Heart right ventricle (tissue), 16 donors: ENCODE measurements at regions not wholly inside any gene's neighbourhood (a gene's known extent, or its start where the extent isn't known, plus 50 kb on each side); places are given as distances from the start of the nearest gene placed in this dataset.

ENCODE experiments used
- ATAC-seq, 8 donors: fragments of 200-7000 bp; cut with Tn5 transposase; one replicate each; pipeline ENCODE4 v1.9.1; 2020; ENCODE audit warnings: mild to moderate bottlenecking in 8 of 8, moderate library complexity in 8 of 8, moderate number of reproducible peaks in 1 of 8
- DNase-seq, 2 donors: peaks; one replicate each; pipeline ENCODE4 v3.0.0-alpha.2; 2020
- H3K27ac ChIP-seq, 10 donors: fragments of 200-600 bp; sonication (generic) in 2 of 10; one replicate each; pipeline versions ENCODE4 v1.5.0 to v1.8.0; 2020 to 2022; ENCODE audit warnings: mild to moderate bottlenecking in 3 of 10
- H3K27me3 ChIP-seq, 7 donors: fragments of 200-600 bp; one replicate each; pipeline ENCODE4 v1.8.0; 2021 to 2022; ENCODE audit warnings: mild to moderate bottlenecking in 2 of 7
- H3K36me3 ChIP-seq, 9 donors: fragments of 200-600 bp; sonication (generic) in 1 of 9; one replicate each; pipeline versions ENCODE4 v1.5.0 to v1.8.0; 2020 to 2022; ENCODE audit warnings: mild to moderate bottlenecking in 2 of 9
- H3K4me1 ChIP-seq, 9 donors: fragments of 200-600 bp; sonication (generic) in 1 of 9; one replicate each; pipeline versions ENCODE4 v1.5.0 to v1.8.0; 2020 to 2022; ENCODE audit warnings: mild to moderate bottlenecking in 4 of 9
- H3K4me3 ChIP-seq, 10 donors: fragments of 200-600 bp; sonication (generic) in 2 of 10; one replicate each; pipeline versions ENCODE4 v1.5.0 to v1.8.0; 2020 to 2022; ENCODE audit warnings: mild to moderate bottlenecking in 7 of 10, moderate library complexity in 2 of 10
- H3K9me3 ChIP-seq, 11 donors: fragments of 200-600 bp in 10 of 11; sonication (generic) in 2 of 11; one replicate each; pipeline versions ENCODE4 v1.5.0 to v1.8.0; 2013 to 2022; ENCODE audit warnings: mild to moderate bottlenecking in 2 of 11, control low read depth in 1 of 11, moderate library complexity in 1 of 11
- CTCF ChIP-seq, 9 donors: fragments of 200-600 bp; sonication (generic) in 2 of 9; IDR thresholded peaks; one replicate each; pipeline versions ENCODE4 v1.5.0 to v1.8.0; 2021 to 2022; ENCODE audit warnings: antibody characterized with exemption in 9 of 9, mild to moderate bottlenecking in 5 of 9, moderate library complexity in 1 of 9
- WGBS, 2 donors: extraction: QIAGEN DNeasy Blood & Tissue Kit; methylation state at CpG; one replicate each; pipeline ENCODE4 v1.1.7; 2013; ENCODE audit warnings: inconsistent platforms in 1 of 2; 5-methylcytosine and 5-hydroxymethylcytosine counted together
- intact Hi-C, 10 donors: fragments of 100-400 bp; cut with DNase I; formaldehyde crosslinking; loops; one replicate each; pipeline versions ENCODE4 v1.11.1 to v1.14.2; 2022
- donor health status: Arrhythmogenic right ventricular cardiomyopathy.
- donor health status: ischemic (EF 13 %, LVEDD 7.1; RV severe dilation, severe dysfunction).
- donor health status: healthy with polysubstance abuse.
- donor health status: DM: no; HTN: yes; CAD: no.
- donor health status: DM: no; HTN: no; CAD: no.
- donor health status: ischemic (EF 25% LVEDD 6.9; RV normal size, moderate dysfunction).
- donor health status: ischemic (EF 25% LVEDD 5.7; RV mildly dilated, moderate dysfunction).
- donor health status: healthy.
- donor health status: DM: yes; HTN: yes; CAD: no.
- donor health status: Ischemic cardiomyopathy.
- donor health status: ischemic (EF 35%, LVEDD 5.7; RV mildly dilated, moderate dysfunction).
- donor health status: nonischemic (EF 11% LVEDD 7.7; RV severe dilation, severe dysfunction).
- donor health status: DM: yes; HTN: yes; CAD: no.
- donor health status: PGD.
- donor health status: ischemic (EF 29% LVEDD 5.4; RV normal size, mild dysfunction).
- donor health status: nonischemic (EF 23%, LVEDD 6.1; RV moderate dilation, normal function).

- Histone ChIP-seq H3K9me3 (no peaks in the 10 kb centered on the region), H3K27me3 (peaks cover 0 to 18% (median 0%) of the 10 kb centered on the region in 7 donors), H3K4me1 (peaks cover 0 to 7% (median 4%) of the 10 kb centered on the region in 9 donors), H3K36me3 (no peaks in the 10 kb centered on the region), H3K4me3 (no peak overlapping the region), H3K27ac (no peak overlapping the region)
- no peak for TF ChIP-seq CTCF (IDR thresholded peaks at IDR 0.05)
- WGBS, 2 donors, result 91 to 93% methylated on average over 1 of the region's 1 CpG
- DNase-seq (no peak), ATAC-seq (no peak)
- intact Hi-C loops, result no loop called here
Observed at GRCh38 chr7:65254061-65254460, 119.6 kb upstream of the ZNF92 start.

GRCh38 chr7:65251851-65252620 lies 121.6 kb upstream of the ZNF92 start:
- ATAC-seq (peak; percentile 75 to 94 (median 92)), DNase-seq (peak; percentile 29 to 40)
- Histone ChIP-seq H3K4me1 (peaks cover 0 to 7% (median 4%) of the 10 kb centered on the region in 9 donors), H3K4me3 (peak overlapping the region; percentile 52 to 86 (median 72)), H3K27ac (peak overlapping the region in 3 of 10 donors; percentile 30 to 43 (median 37)), H3K36me3 (no peaks in the 10 kb centered on the region), H3K9me3 (no peaks in the 10 kb centered on the region), H3K27me3 (peaks cover 0 to 18% (median 0%) of the 10 kb centered on the region in 7 donors)
- intact Hi-C loops, result no loop called here
- no peak for TF ChIP-seq CTCF (IDR thresholded peaks at IDR 0.05)
- 0 to 1% methylated on average over 64 of the region's 64 CpGs for WGBS, 2 donors

- peaks cover 0 to 18% (median 0%) of the 10 kb centered on the region in 7 donors for H3K27me3 ChIP-seq
- peaks cover 0 to 7% (median 4%) of the 10 kb centered on the region in 9 donors for H3K4me1 ChIP-seq
- ATAC-seq (no peak), DNase-seq (no peak)
- no peaks in the 10 kb centered on the region for H3K36me3 ChIP-seq
- no peak overlapping the region for H3K27ac ChIP-seq
- 93 to 94% methylated on average over 18 of the region's 18 CpGs for WGBS, 2 donors
- H3K9me3 ChIP-seq, result no peaks in the 10 kb centered on the region
- no peak for TF ChIP-seq CTCF (IDR thresholded peaks at IDR 0.05)
- intact Hi-C loops, result no loop called here
- H3K4me3 ChIP-seq, result no peak overlapping the region
Observed at GRCh38 chr7:65250697-65251395, 122.8 kb upstream of the ZNF92 start.

- intact Hi-C loops, result no loop called here
- WGBS, 2 donors, result 71 to 78% methylated on average over 3 of the region's 3 CpGs
- DNase-seq (no peak), ATAC-seq (no peak)
- Histone ChIP-seq H3K4me3 (no peak overlapping the region), H3K4me1 (peaks cover 0 to 7% (median 4%) of the 10 kb centered on the region in 9 donors), H3K27ac (no peak overlapping the region), H3K36me3 (no peaks in the 10 kb centered on the region), H3K9me3 (no peaks in the 10 kb centered on the region), H3K27me3 (peaks cover 0 to 18% (median 0%) of the 10 kb centered on the region in 7 donors)
- TF ChIP-seq CTCF (IDR thresholded peaks at IDR 0.05), result no peak
Observed at GRCh38 chr7:65250216-65250615, 123.4 kb upstream of the ZNF92 start.
